Naive thymus-derived CD8-positive, alpha-beta T cell (primary cell): ENCODE measurements at regions not wholly inside any gene's neighbourhood (a gene's known extent, or its start where the extent isn't known, plus 50 kb on each side); places are given as distances from the start of the nearest gene placed in this dataset.
"Not testable (repeated sequence)": the region's sequence is repeated elsewhere in the genome, so short reads cannot be mapped to it uniquely, and the experiment has no call there.

Experiments used
- ATAC-seq, 2 donors: fragments of 150-1000 bp; cut with Tn5 transposase in 1 of 2; sonication (Bioruptor Pico), chemical (Tn5 transposase) in 1 of 2; 1 replicate in 1 of 2; 2 replicates in 1 of 2; pipeline ENCODE4 v1.10.0; 2021; ENCODE audit warnings: mild to moderate bottlenecking in 2 of 2, moderate library complexity in 2 of 2
- POLR2A ChIA-PET: fragments of 350-600 bp; sonication (Branson Sonifier 250); formaldehyde crosslinking; loops from one replicate; lab custom pipeline; 2021; ENCODE audit warnings: antibody characterized with exemption; lab: Charles Lee
- DNase-seq, 10 donors: peaks; one replicate each; pipeline versions ENCODE4 v3.0.0 to v3.0.0-alpha.2; 2020 to 2022
- H3K27ac Mint-ChIP-seq, 10 donors: one replicate each; pipeline ENCODE4 v1.8.0; 2020 to 2022; ENCODE audit warnings: mild to moderate bottlenecking in 10 of 10, mixed read lengths in 10 of 10, moderate library complexity in 4 of 10, inconsistent platforms in 1 of 10
- H3K27me3 Mint-ChIP-seq, 5 donors: one replicate each; pipeline ENCODE4 v1.8.0; 2021 to 2022; ENCODE audit warnings: mixed read lengths in 5 of 5
- H3K36me3 Mint-ChIP-seq, 3 donors: one replicate each; pipeline ENCODE4 v1.8.0; 2020 to 2022; ENCODE audit warnings: mixed read lengths in 3 of 3, mild to moderate bottlenecking in 2 of 3, inconsistent platforms in 1 of 3
- H3K4me1 Mint-ChIP-seq, 4 donors: one replicate each; pipeline ENCODE4 v1.8.0; 2021 to 2022; ENCODE audit warnings: mixed read lengths in 4 of 4
- H3K4me3 Mint-ChIP-seq, 10 donors: one replicate each; pipeline ENCODE4 v1.8.0; 2020 to 2022; ENCODE audit warnings: mild to moderate bottlenecking in 10 of 10, mixed read lengths in 10 of 10, moderate library complexity in 6 of 10, inconsistent platforms in 1 of 10
- H3K9me3 Mint-ChIP-seq, 9 donors: one replicate each; pipeline ENCODE4 v1.8.0; 2020 to 2022; ENCODE audit warnings: mixed read lengths in 9 of 9, mild to moderate bottlenecking in 3 of 9, inconsistent platforms in 1 of 9, moderate library complexity in 1 of 9

- peaks cover 0 to 7% (median 0%) of the 10 kb centered on the region in 3 donors for H3K36me3 Mint-ChIP-seq
- H3K27ac Mint-ChIP-seq, result no peak overlapping the region
- H3K27me3 Mint-ChIP-seq, result peaks cover 13 to 30% (median 27%) of the 10 kb centered on the region in 5 donors
- H3K4me3 Mint-ChIP-seq, result no peak overlapping the region
- POLR2A ChIA-PET, result no interaction called here
- ATAC-seq (no peak), DNase-seq (no peak)
- H3K4me1 Mint-ChIP-seq, result peaks cover 0 to 2% (median 0%) of the 10 kb centered on the region in 4 donors
- H3K9me3 Mint-ChIP-seq, result peaks cover 0 to 14% (median 5%) of the 10 kb centered on the region in 9 donors
Measured at GRCh38 chr7:37590824-37591223, 92.7 kb upstream of the GPR141 start.

- H3K4me1 Mint-ChIP-seq, result peaks cover 0 to 2% (median 0%) of the 10 kb centered on the region in 4 donors
- no peak overlapping the region for H3K4me3 Mint-ChIP-seq
- no peak for ATAC-seq
- H3K27me3 Mint-ChIP-seq, result peaks cover 10 to 33% (median 24%) of the 10 kb centered on the region in 5 donors
- peaks cover 0 to 5% (median 0%) of the 10 kb centered on the region in 3 donors for H3K36me3 Mint-ChIP-seq
- POLR2A ChIA-PET, result no interaction called here
- peaks cover 0 to 23% (median 8%) of the 10 kb centered on the region in 9 donors for H3K9me3 Mint-ChIP-seq
- no peak for DNase-seq
- no peak overlapping the region for H3K27ac Mint-ChIP-seq
Measured at GRCh38 chr7:37592366-37592765, 91.2 kb upstream of the GPR141 start.

GRCh38 chr7:37594602-37595001 lies 89.0 kb upstream of the GPR141 start:
- DNase-seq (no peak), ATAC-seq (no peak)
- Mint-ChIP-seq H3K4me1 (peaks cover 0 to 2% (median 0%) of the 10 kb centered on the region in 4 donors), H3K9me3 (peaks cover 0 to 25% (median 7%) of the 10 kb centered on the region in 9 donors), H3K27ac (no peak overlapping the region), H3K36me3 (no peaks in the 10 kb centered on the region), H3K4me3 (no peak overlapping the region), H3K27me3 (peaks cover 3 to 17% (median 9%) of the 10 kb centered on the region in 5 donors)
- POLR2A ChIA-PET, result no interaction called here

- no peak for DNase-seq
- H3K36me3 Mint-ChIP-seq, result no peaks in the 10 kb centered on the region
- H3K9me3 Mint-ChIP-seq, result peaks cover 0 to 25% (median 6%) of the 10 kb centered on the region in 9 donors
- peaks cover 0 to 13% (median 3%) of the 10 kb centered on the region in 5 donors for H3K27me3 Mint-ChIP-seq
- POLR2A ChIA-PET, result no interaction called here
- no peaks in the 10 kb centered on the region for H3K4me1 Mint-ChIP-seq
- H3K4me3 Mint-ChIP-seq, result no peak overlapping the region
- H3K27ac Mint-ChIP-seq, result no peak overlapping the region
- ATAC-seq, result no peak
Measured at GRCh38 chr7:37598824-37599223, 84.7 kb upstream of the GPR141 start.

GRCh38 chr7:37601321-37601720 lies 82.2 kb upstream of the GPR141 start:
- Mint-ChIP-seq H3K27ac (no peak overlapping the region), H3K4me3 (no peak overlapping the region), H3K9me3 (peaks cover 0 to 13% (median 3%) of the 10 kb centered on the region in 9 donors), H3K36me3 (no peaks in the 10 kb centered on the region), H3K27me3 (peaks cover 0 to 4% (median 2%) of the 10 kb centered on the region in 5 donors), H3K4me1 (no peaks in the 10 kb centered on the region)
- no peak for DNase-seq
- POLR2A ChIA-PET, result no interaction called here
- no peak for ATAC-seq

- no peaks in the 10 kb centered on the region for H3K4me1 Mint-ChIP-seq
- no peak overlapping the region for H3K4me3 Mint-ChIP-seq
- ATAC-seq, result no peak
- POLR2A ChIA-PET, result no interaction called here
- no peak overlapping the region for H3K27ac Mint-ChIP-seq
- DNase-seq, result no peak
- H3K36me3 Mint-ChIP-seq, result no peaks in the 10 kb centered on the region
- peaks cover 5 to 11% (median 7%) of the 10 kb centered on the region in 5 donors for H3K27me3 Mint-ChIP-seq
- peaks cover 0 to 2% (median 0%) of the 10 kb centered on the region in 9 donors for H3K9me3 Mint-ChIP-seq
Measured at GRCh38 chr7:37604078-37604477, 79.5 kb upstream of the GPR141 start.

GRCh38 chr7:37617406-37617805 lies 66.2 kb upstream of the GPR141 start:
- DNase-seq, ATAC-seq, H3K27me3 Mint-ChIP-seq, H3K36me3 Mint-ChIP-seq, H3K9me3 Mint-ChIP-seq, POLR2A ChIA-PET, H3K4me3 Mint-ChIP-seq, H3K27ac Mint-ChIP-seq, H3K4me1 Mint-ChIP-seq: not testable (repeated sequence)

GRCh38 chr7:37633048-37633447 lies 50.5 kb upstream of the GPR141 start:
- peak overlapping the region in 2 of 10 donors; percentile 56 to 73 for H3K4me3 Mint-ChIP-seq
- H3K36me3 Mint-ChIP-seq, result peaks cover 0 to 18% (median 5%) of the 10 kb centered on the region in 3 donors
- H3K27me3 Mint-ChIP-seq, result peaks cover 0 to 19% (median 8%) of the 10 kb centered on the region in 5 donors
- DNase-seq (no peak), ATAC-seq (no peak)
- H3K4me1 Mint-ChIP-seq, result peaks cover 0 to 8% (median 0%) of the 10 kb centered on the region in 4 donors
- POLR2A ChIA-PET, result no interaction called here
- H3K27ac Mint-ChIP-seq, result no peak overlapping the region
- H3K9me3 Mint-ChIP-seq, result peaks cover 14 to 61% (median 27%) of the 10 kb centered on the region in 9 donors
